ENCODE measurements at regions not wholly inside any gene's neighbourhood (a gene's known extent, or its start where the extent isn't known, plus 50 kb on each side); places are given as distances from the start of the nearest gene placed in this dataset.

GRCh38 chr2:187274146-187274545, 173.9 kb downstream of the CALCRL start:
- DNase-seq = no peak

GRCh38 chr2:187272255-187272654, 175.8 kb downstream of the CALCRL start:
- DNase-seq = no peak

GRCh38 chr2:187271825-187272224, 176.2 kb downstream of the CALCRL start:
- DNase-seq = no peak

- DNase-seq = no peak
These were observed 181.4 kb downstream of the CALCRL start for GRCh38 chr2:187266645-187267044.

- no peak for DNase-seq
These were observed 181.9 kb downstream of the CALCRL start for GRCh38 chr2:187266147-187266546.

GRCh38 chr2:187264612-187265011, 183.4 kb downstream of the CALCRL start:
- DNase-seq = no peak

GRCh38 chr2:187263675-187264560, 184.1 kb downstream of the CALCRL start:
- DNase-seq = no peak

- DNase-seq = no peak
These were observed 186.3 kb downstream of the CALCRL start for GRCh38 chr2:187261705-187262104.

GRCh38 chr2:187252063-187252462, 196.0 kb downstream of the CALCRL start:
- no peak for DNase-seq

GRCh38 chr2:187250137-187250536, 197.9 kb downstream of the CALCRL start:
- no peak for DNase-seq

- DNase-seq = peak; percentile 22
These were observed 214.2 kb downstream of the CALCRL start for GRCh38 chr2:187233811-187234210.

GRCh38 chr2:187232749-187233148, 215.3 kb downstream of the CALCRL start:
- no peak for DNase-seq

- DNase-seq = no peak
These were observed 218.0 kb downstream of the CALCRL start for GRCh38 chr2:187230088-187230487.

GRCh38 chr2:187228986-187229385, 219.1 kb downstream of the CALCRL start:
- DNase-seq = no peak

GRCh38 chr2:187224989-187225388, 223.1 kb downstream of the CALCRL start:
- DNase-seq = no peak

- no peak for DNase-seq
These were observed 228.0 kb downstream of the CALCRL start for GRCh38 chr2:187220071-187220470.

- DNase-seq = no peak
These were observed 232.4 kb downstream of the CALCRL start for GRCh38 chr2:187215532-187216240.

GRCh38 chr2:187214306-187214705, 233.7 kb downstream of the CALCRL start:
- no peak for DNase-seq

- DNase-seq = no peak
These were observed 234.3 kb downstream of the CALCRL start for GRCh38 chr2:187213798-187214197.

GRCh38 chr2:187210726-187211125, 237.3 kb downstream of the CALCRL start:
- DNase-seq = no peak

GRCh38 chr2:187208199-187208785, 239.8 kb downstream of the CALCRL start:
- no peak for DNase-seq

- no peak for DNase-seq
These were observed 240.9 kb downstream of the CALCRL start for GRCh38 chr2:187207126-187207525.

GRCh38 chr2:187206471-187206870, 241.6 kb downstream of the CALCRL start:
- DNase-seq = no peak

GRCh38 chr2:187206071-187206470, 242.0 kb downstream of the CALCRL start:
- no peak for DNase-seq

Measured in inflammatory macrophage treated with lipopolysaccharide for 4 hours (primary cell).